RPMI8226 (cell line): ENCODE measurements at regions not wholly inside any gene's neighbourhood (a gene's known extent, or its start where the extent isn't known, plus 50 kb on each side); places are given as distances from the start of the nearest gene placed in this dataset.

Source experiments
- DNase-seq: peaks from one replicate; pipeline ENCODE4 v3.0.0-alpha.2; 2015

DNA sequence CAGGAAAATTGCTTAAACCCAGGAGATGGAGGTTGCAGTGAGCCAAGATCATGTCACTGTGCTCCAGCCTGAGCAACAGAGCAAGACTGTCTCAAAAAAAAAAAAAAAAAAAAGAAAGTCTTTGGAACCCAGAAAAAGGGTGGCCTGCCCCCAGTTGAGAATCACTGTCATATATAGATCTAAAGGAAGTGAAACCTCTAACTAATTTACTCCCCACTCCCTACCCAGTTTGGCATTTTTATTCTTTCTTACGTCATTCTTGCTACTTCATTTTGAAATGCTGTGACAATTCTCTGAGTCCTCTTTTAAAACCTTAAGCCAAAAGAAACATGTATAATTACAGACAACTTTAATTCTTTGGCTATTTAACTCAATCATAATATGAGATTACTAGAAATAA is 254.8 kb downstream of the CDC5L start:
- DNase-seq = no peak

DNA sequence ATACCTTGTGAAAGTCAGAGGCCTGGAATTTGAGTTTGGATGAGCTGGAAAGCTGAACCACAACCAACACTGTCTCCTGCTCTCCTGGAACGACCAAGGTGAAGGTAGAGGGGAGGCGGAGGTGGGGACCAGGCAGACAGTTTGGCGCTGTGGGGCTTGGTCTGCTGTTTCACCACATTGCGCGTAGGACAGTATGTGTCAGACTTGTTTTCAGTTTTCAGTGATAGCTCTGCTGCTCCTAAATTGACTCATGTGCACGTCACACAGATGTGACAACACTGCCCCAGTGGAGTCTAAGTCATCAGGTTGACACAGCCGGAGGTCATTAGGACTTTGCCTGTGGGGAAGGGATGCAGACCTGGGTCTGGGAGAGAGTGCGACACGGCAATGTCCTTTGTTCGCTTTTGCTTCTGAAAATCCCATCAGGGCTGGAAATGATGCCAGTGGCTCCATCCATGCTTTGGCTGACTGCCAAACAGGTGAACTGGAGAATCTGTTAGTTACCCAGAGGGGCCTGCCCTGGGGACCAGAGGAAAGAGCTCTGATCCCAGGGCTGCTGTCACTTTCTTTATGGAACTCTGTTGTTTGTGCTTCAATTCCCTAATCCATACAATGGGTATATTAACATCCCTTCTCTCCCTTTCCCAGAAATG is 255.5 kb downstream of the CDC5L start:
- no peak for DNase-seq

DNA sequence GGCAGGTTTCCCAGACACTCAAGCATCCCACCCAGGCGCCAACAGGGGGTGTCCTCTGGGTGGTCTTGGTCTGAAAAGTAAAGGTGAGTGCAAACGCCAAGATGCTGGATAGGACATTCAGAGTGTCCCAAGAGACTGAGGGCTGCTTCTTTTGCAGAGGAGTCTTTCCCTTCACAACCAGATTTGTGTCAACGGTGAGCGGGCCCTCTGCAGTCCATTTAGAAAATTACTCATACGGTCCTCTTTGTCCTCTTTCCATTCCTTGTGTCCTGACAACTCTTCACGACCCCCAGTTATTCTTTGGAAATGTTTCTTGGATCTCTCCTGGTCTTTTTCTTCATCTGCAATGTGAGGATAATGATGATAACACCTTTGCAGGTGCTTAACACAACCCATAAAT is 257.8 kb downstream of the CDC5L start:
- no peak for DNase-seq

DNA sequence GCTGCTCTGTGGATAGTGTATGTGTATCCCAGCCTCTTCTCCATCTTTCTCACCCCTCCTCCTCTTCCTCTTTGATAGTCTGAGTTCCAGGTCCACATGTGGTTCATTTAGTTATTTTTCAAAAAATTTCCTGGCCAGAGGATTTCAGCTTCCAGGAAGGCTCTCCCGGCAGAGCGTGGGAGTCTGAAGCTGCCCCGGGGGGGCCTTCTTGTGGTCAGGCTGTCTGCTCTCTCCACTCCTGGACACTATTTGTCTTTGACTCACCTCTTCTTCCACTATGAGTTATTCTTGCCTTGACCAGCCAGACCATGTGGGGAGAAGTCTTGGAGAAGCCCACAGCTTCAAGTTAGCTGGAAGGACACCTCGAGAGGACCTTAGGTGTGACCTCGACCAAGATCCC is 258.8 kb downstream of the CDC5L start:
- no peak for DNase-seq

DNA sequence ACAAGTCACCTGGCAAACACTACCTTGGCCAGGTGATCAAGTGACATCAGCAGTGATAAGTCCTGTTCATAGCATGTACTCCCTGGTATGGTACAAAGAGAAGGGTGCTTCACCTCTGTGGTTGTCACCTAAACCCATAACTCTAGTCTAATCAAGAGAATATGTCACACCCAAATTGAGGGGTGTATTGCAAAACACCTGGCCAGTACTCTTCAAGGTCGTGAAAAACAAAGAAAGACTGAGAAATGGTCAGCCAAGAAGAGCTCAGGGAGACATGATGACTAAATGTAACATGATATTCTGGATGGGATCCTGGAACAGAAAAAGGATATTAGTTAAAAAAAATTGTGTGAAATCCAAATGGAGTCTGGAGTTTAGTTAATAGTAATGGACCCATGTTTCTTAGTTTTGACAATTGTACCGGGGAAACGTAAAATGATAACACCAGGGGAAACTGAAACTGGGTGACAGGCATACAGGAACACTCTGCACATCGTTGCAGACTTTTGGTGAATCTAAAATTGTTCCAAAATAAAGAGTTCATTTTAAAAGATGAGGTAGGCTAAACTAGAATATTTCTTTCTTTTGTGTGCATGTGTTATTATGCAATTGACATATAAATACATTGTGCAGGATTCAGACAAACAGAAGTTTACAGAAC is 262.0 kb downstream of the CDC5L start:
- no peak for DNase-seq

DNA sequence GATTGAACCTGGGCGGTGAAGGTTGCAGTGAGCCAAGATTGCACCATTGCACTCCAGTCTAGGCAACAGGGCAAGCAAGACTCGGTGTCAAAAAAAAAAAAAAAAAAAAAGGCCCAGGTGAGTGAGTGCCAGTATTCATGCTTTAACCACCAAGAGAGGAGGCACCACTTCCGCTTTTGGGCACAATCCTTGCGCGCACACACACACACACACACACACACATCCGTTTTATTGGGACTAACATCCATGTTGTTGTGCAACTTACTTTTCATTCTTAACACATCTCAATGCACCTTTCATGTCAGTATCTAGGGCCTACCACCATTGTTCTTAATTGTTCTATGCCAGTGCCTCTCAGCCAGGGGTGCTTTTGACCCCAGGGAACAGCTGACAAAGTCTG is 263.0 kb downstream of the CDC5L start:
- peak; percentile 28 for DNase-seq

DNA sequence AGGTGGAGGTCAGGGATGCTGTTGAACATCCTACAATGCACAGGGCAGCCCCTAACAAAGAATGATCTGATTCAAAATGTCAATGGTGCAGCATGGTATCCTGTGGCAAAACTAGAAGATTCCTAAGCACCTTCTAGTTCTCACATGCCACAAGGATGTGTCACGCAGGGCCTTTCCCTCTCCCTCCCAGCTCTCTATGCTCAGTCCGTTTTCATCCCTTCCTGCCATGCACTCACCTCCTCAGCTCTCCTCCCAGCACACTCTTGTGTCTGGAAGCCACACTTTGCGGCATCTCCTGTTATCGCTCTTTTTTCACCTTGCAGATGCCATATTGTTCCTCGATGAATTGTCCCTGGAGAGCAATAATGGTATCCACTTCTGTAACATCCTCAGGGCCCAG is 263.4 kb downstream of the CDC5L start:
- no peak for DNase-seq

DNA sequence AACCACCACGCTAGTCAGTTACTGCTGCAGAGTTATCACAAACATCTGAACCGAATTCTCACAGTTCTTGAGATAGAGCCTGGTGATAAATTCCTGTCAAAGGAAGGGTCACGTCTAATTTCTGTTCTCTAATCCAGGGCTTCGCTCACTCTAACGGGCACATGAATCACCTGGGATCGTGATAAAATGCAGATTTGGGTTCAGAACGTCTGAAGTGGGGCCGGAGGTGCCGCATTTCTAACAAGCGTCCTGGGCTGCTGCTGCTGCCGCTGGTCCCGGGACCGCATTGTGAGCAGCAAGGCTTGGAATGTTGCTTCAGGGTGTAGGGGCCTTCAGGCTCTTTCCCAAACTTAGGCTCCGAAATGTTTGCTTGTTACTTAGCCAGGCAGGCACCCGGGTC is 264.1 kb downstream of the CDC5L start:
- DNase-seq = no peak

DNA sequence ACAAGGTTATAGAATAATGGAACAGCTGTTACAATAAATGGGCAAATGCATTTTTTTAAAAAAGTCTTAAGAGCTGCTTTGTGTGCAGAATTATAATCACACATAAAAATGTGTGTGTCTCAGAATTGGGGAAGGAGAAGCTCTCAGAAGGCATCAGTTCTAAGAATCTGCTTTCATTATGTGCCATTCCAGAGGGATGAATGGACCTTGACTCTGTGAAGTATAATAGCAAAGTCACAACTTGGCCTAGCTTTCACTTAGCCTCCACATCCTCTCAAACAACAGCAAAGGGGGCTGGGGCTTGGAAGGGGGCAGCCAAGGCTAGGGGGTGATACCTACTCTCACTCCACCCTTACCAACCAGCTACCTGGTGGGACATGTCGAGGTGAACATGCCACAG is 265.0 kb downstream of the CDC5L start:
- no peak for DNase-seq

DNA sequence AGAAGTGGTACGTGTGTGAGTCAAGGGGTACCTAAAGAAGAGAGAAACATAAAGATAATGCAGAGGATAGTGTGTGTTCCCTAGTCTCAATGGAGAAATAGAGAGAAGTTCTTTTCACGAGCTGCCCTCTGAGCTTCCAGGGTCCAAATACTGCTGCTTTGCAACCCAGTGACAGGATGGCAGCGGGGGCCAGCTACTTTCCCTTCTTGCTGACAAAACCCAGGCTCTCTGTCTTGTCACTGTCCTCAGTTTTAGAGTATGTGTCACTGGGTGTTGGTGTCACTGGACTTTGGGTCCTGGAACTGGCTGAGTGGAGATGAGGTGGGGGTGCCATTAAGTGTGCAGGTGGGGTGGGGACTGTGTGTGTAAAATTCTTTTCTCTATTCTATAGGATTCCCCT is 265.6 kb downstream of the CDC5L start:
- no peak for DNase-seq

DNA sequence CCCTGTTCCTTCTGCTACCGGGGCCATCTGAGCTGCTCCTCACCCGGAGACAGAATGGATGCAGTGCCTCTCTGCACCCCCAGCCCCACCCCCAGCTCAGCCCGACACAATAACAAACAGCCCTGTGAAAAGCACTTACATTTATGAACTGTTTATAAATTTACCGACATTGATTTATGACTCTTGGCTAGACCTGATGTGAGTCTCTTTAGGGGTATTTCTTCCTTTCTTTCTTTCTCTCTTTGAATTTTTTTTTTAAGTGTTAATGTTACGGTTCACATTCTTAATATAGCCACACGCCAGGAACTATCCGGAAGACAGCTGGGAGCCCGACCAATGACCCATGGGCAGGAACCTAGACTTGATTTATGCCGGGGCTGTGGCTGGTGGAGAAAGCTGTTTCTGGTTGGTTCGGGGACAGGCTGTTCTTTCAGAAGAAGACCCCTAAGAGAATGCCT is 266.3 kb downstream of the CDC5L start:
- no peak for DNase-seq

DNA sequence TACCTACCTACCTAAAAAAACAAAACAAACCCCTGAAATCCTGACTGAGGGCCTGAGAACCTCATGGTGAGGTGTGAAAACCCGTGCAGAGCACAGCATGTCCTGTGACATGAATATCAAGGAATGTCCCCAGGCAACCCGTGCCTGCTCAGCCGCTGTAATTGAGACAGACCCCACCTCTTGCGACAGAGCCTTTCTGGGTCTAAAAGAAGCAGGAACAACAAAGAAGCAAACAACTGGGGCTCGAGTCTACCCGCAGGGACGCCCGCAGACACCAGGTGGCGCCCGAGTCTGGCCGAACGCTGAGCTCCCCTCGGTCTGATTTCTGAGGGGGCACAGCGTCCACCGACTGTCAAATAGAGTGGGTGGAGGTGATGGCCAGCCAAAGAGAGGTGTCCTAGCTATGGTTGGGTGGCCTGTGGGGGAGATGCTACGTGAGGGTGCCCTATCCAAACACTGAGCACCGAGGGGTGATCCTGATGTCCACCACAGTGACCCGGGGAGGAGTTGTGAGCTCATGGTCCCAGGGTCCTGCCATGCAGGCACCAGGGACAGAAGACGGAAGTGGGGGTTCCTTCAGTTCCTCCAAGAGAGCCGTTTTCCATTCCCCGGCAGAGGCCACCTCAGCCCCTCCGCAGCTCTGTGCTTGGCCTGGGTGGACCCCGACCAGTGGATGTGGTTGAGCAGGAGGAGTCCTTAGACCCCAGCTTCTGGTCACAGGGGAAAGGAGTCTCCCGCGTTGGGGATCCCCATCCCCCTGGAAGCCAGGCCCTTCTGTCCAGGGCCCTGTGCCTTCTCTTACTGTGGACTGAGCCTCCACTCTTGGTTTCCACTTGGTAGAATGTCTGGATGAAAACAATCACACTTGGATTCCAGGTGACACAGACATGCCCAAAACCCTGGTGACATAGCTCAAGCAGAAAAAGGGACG is 268.2 kb downstream of the CDC5L start:
- DNase-seq = peak; percentile 55

DNA sequence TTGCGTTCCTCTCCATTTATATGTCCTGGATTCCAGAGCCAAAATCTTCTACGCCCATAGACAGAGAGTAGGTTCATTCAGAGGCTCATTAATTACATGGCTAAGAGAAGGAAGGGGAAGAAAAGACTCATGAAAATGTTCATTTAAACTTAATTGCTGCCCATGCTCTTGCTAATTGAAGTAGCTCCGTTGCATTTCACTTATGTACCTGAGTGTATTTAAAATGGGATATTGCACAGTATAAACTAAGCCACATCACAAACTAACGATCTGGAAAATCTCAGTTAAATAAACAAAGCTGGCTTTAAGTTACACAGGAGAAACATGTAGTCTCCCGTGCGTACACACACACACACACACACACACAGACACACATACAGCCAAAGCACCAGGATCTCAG is 269.2 kb downstream of the CDC5L start:
- DNase-seq = no peak

DNA sequence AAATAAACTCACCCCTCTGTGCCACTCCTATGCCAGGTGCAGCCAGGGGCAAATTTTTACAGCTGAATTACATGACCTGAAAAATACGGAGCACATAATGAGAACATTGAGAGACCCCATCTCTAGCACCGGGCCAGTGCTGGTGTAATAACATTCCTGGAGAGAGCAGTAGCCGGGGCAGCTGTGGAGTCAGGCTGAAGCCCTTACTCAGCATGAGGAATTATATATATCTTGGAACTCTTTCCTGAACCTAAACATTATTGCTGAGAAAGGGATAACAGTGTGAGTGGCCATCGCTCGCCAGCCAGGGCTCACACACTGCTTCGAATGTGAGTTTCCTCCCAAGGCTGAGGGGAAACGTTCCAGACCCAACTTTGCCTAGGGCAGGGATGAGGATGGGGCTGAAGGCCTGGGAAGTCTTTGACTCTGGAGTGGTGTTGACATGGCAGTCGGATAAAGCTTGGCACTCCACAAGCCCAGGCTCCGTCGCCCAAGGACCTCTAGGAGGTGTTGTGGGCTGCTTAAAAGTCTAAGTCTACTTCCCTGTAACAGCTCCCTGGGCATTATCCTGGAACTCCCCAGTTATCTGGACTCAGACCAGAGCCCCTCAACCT is 269.8 kb downstream of the CDC5L start:
- DNase-seq = no peak

DNA sequence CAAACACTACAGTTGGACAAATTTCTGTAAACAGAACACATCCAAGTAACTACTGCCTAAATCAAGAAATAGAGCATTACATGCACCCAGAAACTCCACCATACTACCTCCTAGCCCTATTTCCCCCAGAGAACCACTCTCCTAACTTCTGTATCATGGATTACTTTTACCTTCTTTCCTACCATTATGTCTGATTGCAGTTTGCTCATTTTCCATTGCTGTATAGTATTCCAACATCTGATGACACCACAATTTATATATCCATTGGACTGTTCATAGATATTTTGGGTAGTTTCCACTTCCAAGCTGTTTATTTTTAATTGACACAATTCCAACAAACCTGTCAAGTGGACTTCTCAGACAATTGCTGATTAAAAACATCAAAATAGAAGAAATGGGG is 271.1 kb downstream of the CDC5L start:
- DNase-seq = no peak

DNA sequence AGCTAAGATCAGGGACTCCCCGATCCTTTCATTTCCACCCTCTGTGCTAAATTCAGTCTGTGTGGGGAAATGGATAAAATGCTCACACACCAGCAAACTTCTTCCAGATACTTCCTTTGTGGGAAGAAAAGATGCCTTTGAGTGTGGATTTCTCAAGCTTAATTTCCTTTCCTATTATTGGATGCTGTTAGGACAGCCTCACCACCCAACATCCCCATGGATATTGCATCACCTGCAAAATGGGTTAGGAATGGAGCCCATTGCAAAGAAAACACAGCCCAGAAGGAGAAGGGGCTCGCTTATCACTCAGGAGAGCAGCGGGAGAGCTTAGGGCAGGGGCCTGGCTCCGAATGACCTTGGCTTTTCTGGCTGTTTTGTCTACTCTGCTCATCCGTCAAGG is 272.2 kb downstream of the CDC5L start:
- no peak for DNase-seq

DNA sequence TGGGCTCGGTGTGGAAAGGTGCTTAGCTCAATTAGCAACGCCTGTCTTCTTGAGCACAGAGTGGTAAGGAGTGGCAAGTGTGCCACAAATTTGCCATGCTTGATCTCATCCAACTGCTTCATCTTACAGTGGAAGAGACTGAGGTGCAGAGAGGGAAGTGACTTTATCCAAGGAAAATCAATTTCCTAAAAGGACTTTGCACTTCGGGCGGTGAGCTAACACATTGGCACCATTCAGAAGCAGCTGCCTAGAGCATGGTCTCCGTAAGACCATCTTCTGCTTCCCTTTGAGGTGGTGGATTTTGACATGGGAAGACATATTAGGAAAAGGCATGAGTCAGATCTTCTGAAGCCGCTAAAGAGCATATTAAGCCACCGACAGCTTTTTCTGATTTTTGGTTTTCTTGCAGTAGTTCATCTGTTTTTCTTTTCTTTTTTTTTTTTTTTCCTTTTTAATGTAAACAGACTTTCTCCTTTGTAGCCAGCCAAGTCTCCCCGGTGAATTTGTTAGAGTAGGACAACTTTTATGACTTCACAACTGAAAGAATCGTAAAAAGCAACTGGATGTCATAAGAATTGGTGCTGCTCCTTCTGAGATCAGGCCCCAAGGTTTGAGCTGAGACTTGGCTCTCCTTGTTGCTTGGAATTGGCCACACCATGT is 273.2 kb downstream of the CDC5L start:
- DNase-seq = no peak

DNA sequence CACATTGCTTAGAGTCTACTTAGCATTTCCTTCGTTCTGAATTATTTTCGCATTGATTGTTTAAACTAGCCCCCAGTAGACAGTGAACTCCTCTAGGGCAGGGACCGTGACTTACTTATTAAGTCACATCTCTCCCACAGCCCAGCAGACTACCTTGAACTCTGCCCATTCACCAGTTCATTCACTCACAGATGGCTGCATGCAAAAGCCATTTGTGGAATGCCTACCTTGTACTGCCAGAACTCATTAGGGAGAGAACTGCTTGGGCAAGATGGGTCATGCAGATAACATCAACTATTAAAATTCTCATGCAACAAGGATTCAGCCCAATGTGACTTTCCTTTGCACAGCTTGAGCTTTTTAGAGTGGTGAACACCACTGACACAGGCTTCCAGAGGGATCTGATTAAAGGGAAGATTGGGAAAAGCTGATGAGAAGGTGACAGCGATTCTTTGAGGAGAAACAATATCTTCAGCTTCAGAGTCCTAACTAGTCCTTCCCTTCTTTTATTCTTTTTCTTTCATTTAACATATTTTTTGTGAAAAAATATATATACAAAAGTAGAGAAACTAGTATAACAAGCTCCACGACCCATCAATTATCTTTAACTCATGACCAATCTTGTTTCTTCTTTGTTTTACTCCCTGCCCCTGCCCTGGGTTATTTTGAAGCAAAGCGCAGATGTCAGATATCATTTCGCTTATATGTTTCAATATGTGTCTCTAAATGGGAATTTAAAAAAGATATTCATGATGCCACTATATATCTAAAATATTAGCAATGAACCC is 273.9 kb downstream of the CDC5L start:
- DNase-seq = no peak

DNA sequence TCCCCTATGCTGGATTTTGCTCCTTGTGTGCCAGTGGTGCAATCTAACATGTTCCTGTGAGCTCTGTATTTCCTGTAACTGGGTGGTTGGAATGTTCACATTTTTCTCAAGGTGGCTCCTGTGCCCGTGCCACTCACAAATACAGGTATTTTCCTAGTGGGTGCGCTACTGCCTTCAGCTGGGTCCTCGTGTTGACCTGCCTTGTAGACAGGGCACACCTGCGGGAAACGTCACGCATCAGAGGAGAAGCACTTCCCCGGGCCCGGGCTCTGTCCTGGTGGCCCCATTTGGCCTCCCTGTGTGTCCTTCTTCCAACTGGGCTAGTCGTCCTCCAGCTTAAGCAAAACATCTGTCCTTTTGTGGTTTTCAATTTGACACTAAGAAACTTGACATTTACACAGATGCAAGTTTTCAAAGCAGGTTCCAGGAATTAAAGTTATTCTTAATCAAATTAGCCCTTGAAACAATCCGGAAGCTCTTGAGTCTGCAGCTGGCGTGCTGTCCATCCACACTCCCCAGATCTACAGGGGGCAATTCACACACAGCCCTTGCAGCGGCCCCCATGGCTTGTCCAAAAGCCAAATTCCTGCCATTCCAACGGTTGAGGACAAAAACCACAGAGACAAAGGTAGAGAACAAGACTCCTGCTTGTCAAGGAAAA is 275.1 kb downstream of the CDC5L start:
- peak; percentile 6 for DNase-seq

DNA sequence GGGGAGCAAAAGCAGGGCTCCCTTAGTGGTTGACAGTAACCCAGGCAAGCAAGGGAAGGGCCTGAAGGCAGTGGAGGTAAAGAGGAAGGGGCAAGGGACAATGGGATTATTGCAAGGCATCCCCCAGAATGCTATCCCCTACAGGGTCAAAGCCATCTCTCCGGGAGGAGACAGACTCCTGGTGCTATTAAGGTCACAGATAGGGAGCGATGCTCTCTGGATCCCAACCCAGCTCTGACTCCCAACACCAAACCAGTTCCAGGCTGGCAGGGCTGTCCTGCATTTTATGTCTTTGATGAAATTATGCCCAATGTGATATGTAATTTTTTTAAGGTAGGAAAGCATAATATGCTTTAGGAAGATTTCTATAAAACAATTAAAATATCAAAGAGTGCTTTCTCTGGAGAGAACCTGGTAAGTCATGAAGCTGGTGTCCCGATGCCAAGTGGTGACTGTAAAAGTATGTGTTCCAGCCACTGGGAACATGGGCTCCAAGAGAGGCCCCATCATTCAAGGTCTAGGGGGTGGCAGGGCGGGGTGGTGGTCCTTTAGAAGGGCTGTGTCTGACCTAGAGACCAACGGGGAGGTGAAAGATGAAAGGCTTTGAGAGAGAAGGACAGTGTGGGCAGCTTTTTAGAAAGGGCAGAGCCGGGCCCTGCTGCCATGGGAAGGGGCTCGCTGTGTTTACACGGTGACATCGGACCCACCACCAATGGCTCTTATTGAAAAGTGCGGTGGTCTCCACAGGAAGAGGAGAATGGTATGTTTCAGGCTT is 276.5 kb downstream of the CDC5L start:
- no peak for DNase-seq

DNA sequence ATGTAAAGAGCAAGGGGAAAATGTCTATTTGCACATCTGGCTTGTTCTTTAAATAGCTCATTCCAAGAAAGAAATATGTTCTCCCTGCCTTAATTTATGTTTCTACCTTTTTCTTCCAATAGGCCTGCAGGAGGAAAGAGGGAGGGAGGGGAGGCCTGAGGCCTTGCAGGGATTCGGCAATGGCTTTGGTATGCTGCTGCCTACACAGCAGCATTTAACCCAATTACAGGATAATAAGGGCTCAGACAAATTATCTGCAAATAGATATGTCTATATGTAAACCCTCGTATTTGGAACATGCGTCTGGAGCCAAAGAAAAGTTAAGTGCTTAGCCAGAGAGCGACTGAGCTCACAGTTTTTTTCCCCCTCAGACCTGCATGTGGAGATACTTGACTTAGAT is 277.2 kb downstream of the CDC5L start:
- no peak for DNase-seq
